ENCODE measurements at regions not wholly inside any gene's neighbourhood (a gene's known extent, or its start where the extent isn't known, plus 50 kb on each side); places are given as distances from the start of the nearest gene placed in this dataset.

DNA sequence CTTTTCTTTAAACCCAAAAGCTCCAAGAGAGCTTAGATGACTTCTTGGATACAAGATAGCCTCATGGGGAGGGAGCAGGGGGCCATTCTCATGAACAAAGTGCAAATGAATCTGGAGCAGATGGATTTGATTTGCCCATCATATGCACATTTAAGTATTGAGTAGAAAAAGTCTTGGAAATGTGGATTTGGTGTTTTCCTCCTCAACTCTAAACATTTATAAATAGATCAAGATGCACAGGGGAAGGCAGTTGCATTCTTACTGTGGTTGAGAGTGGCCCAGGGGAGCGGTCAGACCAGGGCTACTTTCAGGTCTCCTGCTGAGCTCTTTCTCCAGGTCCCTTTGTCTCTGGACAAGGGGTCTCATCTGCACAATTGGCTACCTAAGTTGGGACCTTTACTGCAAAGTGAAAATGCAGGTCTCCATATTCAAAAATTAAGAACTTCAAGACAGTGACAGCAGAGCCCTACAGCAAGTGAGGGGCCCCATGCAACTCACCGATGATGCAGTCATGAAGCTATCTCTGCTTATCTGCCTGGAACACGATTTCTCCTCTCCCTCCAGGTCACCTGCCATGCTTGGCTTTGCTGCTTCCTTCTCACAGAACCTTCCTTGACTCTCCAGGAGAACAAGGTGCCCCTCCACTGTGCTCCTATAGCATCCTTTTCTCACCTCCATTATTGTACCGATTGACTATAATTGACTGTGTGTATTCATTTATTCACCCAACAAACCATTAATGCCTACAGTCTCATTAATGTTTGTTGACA lies 145.4 kb downstream of the LPIN1 start:
- Histone ChIP-seq H3K27me3 (ENCODE audit: control insufficient read depth, insufficient read depth, low read length) (no peaks in the 10 kb centered on the region), H3K27ac (ENCODE audit: low read length) (no peak overlapping the region), H3K36me3 (ENCODE audit: control insufficient read depth, insufficient read depth, low read length) (no peaks in the 10 kb centered on the region), H3K9me3 (ENCODE audit: control insufficient read depth, insufficient read depth, low read depth, low read length) (peaks cover 14% of the 10 kb centered on the region; the same call in 1 of the 2 replicates), H3K4me3 (ENCODE audit: low read depth in 2 of 2, low read length in 2 of 2) (no peak overlapping the region), H3K4me1 (ENCODE audit: control insufficient read depth, insufficient read depth, low read length) (no peaks in the 10 kb centered on the region)
- CTCF ChIA-PET: no interaction called here
- BruUV-seq (replicated peaks): no TSS peak
- ATAC-seq: no peak
- POLR2A ChIA-PET: no interaction called here
- in situ Hi-C loops (cut with HindIII; ENCODE audit: low pct_unique_long_range_greater_than_20kb, low sequenced_read_pairs): no loop called here
- no peak for TF ChIP-seq TCF7L2 (IDR thresholded peaks at IDR 0.05; ENCODE audit: low read depth, low read length)
- TF ChIP-seq, protein P1, sequence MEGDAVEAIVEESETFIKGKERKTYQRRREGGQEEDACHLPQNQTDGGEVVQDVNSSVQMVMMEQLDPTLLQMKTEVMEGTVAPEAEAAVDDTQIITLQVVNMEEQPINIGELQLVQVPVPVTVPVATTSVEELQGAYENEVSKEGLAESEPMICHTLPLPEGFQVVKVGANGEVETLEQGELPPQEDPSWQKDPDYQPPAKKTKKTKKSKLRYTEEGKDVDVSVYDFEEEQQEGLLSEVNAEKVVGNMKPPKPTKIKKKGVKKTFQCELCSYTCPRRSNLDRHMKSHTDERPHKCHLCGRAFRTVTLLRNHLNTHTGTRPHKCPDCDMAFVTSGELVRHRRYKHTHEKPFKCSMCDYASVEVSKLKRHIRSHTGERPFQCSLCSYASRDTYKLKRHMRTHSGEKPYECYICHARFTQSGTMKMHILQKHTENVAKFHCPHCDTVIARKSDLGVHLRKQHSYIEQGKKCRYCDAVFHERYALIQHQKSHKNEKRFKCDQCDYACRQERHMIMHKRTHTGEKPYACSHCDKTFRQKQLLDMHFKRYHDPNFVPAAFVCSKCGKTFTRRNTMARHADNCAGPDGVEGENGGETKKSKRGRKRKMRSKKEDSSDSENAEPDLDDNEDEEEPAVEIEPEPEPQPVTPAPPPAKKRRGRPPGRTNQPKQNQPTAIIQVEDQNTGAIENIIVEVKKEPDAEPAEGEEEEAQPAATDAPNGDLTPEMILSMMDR (IDR thresholded peaks at IDR 0.05): no peak
- TF ChIP-seq POLR2AphosphoS5 (IDR thresholded peaks at IDR 0.05; ENCODE audit: low read depth, low read length): no peak
- TF ChIP-seq, protein P2, sequence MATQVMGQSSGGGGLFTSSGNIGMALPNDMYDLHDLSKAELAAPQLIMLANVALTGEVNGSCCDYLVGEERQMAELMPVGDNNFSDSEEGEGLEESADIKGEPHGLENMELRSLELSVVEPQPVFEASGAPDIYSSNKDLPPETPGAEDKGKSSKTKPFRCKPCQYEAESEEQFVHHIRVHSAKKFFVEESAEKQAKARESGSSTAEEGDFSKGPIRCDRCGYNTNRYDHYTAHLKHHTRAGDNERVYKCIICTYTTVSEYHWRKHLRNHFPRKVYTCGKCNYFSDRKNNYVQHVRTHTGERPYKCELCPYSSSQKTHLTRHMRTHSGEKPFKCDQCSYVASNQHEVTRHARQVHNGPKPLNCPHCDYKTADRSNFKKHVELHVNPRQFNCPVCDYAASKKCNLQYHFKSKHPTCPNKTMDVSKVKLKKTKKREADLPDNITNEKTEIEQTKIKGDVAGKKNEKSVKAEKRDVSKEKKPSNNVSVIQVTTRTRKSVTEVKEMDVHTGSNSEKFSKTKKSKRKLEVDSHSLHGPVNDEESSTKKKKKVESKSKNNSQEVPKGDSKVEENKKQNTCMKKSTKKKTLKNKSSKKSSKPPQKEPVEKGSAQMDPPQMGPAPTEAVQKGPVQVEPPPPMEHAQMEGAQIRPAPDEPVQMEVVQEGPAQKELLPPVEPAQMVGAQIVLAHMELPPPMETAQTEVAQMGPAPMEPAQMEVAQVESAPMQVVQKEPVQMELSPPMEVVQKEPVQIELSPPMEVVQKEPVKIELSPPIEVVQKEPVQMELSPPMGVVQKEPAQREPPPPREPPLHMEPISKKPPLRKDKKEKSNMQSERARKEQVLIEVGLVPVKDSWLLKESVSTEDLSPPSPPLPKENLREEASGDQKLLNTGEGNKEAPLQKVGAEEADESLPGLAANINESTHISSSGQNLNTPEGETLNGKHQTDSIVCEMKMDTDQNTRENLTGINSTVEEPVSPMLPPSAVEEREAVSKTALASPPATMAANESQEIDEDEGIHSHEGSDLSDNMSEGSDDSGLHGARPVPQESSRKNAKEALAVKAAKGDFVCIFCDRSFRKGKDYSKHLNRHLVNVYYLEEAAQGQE (IDR thresholded peaks at IDR 0.05; ENCODE audit: insufficient read depth in 1 of 2, low read depth in 2 of 2, low read length in 1 of 2): no peak
- no peak for TF ChIP-seq SIN3A (IDR thresholded peaks at IDR 0.05; ENCODE audit: borderline replicate concordance, insufficient read depth, low read depth, low read length)
- no peak for DNase-seq (ENCODE audit: low read depth, low spot score)
- intact Hi-C loops (cut with micrococcal nuclease; ENCODE audit: unreplicated experiment): no loop called here

DNA sequence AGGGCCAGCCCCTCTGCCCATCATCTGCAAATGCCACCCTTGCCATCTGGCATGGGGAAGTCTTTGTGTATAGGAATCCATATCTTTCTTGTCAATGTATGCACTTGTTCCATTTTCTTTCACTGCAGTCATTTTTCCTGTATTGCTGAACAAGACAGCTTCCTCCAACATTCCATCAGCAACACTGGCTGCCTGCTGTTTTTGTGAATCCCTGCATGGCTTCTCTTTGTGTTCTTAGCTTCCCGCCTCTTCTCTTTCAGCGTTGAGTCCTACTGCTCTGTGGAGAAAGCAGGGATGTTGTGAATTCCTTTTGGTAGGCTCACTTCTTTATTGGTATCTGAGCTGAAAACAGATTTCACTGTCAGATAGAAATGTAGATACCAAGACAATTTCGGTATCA lies 150.0 kb downstream of the LPIN1 start:
- Histone ChIP-seq H3K4me3 (ENCODE audit: low read depth in 2 of 2, low read length in 2 of 2) (no peak overlapping the region), H3K9me3 (ENCODE audit: control insufficient read depth, insufficient read depth, low read depth, low read length) (no peaks in the 10 kb centered on the region), H3K4me1 (ENCODE audit: control insufficient read depth, insufficient read depth, low read length) (no peaks in the 10 kb centered on the region), H3K27ac (ENCODE audit: low read length) (no peak overlapping the region), H3K36me3 (ENCODE audit: control insufficient read depth, insufficient read depth, low read length) (no peaks in the 10 kb centered on the region), H3K27me3 (ENCODE audit: control insufficient read depth, insufficient read depth, low read length) (no peaks in the 10 kb centered on the region)
- in situ Hi-C loops (cut with HindIII; ENCODE audit: low pct_unique_long_range_greater_than_20kb, low sequenced_read_pairs): no loop called here
- ChIA-PET POLR2A (no interaction called here), CTCF (no interaction called here)
- BruUV-seq (replicated peaks): no TSS peak
- TF ChIP-seq SIN3A (IDR thresholded peaks at IDR 0.05; ENCODE audit: borderline replicate concordance, insufficient read depth, low read depth, low read length): no peak
- TF ChIP-seq, protein P2 (IDR thresholded peaks at IDR 0.05; ENCODE audit: insufficient read depth in 1 of 2, low read depth in 2 of 2, low read length in 1 of 2): no peak
- TF ChIP-seq, protein P1 (IDR thresholded peaks at IDR 0.05): no peak
- TF ChIP-seq POLR2AphosphoS5 (IDR thresholded peaks at IDR 0.05; ENCODE audit: low read depth, low read length): no peak
- no peak for TF ChIP-seq TCF7L2 (IDR thresholded peaks at IDR 0.05; ENCODE audit: low read depth, low read length)
- intact Hi-C loops (cut with micrococcal nuclease; ENCODE audit: unreplicated experiment): no loop called here
- DNase-seq (ENCODE audit: low read depth, low spot score) (no peak), ATAC-seq (no peak)

Measured in Panc1 (cell line).